GM23338 (cell line): ENCODE measurements at regions not wholly inside any gene's neighbourhood (a gene's known extent, or its start where the extent isn't known, plus 50 kb on each side); places are given as distances from the start of the nearest gene placed in this dataset.

ENCODE experiments used
- ATAC-seq: fragments of 200-7000 bp; cut with Tn5 transposase; 3 replicates; pipeline ENCODE4 v1.9.1; 2020
- DNase-seq: peaks from one replicate; pipeline ENCODE4 v3.0.0-alpha.2; 2015; ENCODE audit warnings: low spot score
- H2AFZ ChIP-seq: fragments of 200-600 bp; sonication (generic); 2 replicates; pipeline ENCODE4 v1.8.0; 2016; ENCODE audit warnings: antibody characterized with exemption, mild to moderate bottlenecking, moderate library complexity
- H3F3A ChIP-seq: fragments of 200-600 bp; sonication (generic); replicated peaks from 2 replicates; pipeline ENCODE4 v1.8.0; 2017; ENCODE audit warnings: antibody characterized with exemption, mixed run types, low read depth
- H3K27ac ChIP-seq: fragments of 200-600 bp; sonication (generic); 2 replicates; pipeline ENCODE4 v1.6.1; 2016; ENCODE audit warnings: low read depth
- H3K27me3 ChIP-seq: fragments of 200-600 bp; sonication (generic); 2 replicates; pipeline ENCODE4 v1.8.0; 2016; ENCODE audit warnings: mild to moderate bottlenecking, mixed run types, moderate library complexity; ENCODE audit not compliant: insufficient read depth
- H3K36me3 ChIP-seq: fragments of 200-600 bp; sonication (generic); 2 replicates; pipeline ENCODE4 v1.8.0; 2016; ENCODE audit warnings: mild to moderate bottlenecking; ENCODE audit not compliant: insufficient read depth
- H3K4me1 ChIP-seq: fragments of 200-600 bp; sonication (generic); 2 replicates; pipeline ENCODE4 v1.8.0; 2016; ENCODE audit warnings: mild to moderate bottlenecking, moderate library complexity; ENCODE audit not compliant: insufficient read depth
- H3K4me2 ChIP-seq: fragments of 200-600 bp; sonication (generic); 2 replicates; pipeline ENCODE4 v1.7.1; 2017; ENCODE audit warnings: mixed run types
- H3K4me3 ChIP-seq: fragments of 200-600 bp; sonication (generic); 2 replicates; pipeline ENCODE4 v1.6.1; 2016; ENCODE audit warnings: mixed run types
- H3K79me2 ChIP-seq: fragments of 200-600 bp; sonication (generic); replicated peaks from 2 replicates; pipeline ENCODE4 v1.8.0; 2017; ENCODE audit warnings: mild to moderate bottlenecking; ENCODE audit not compliant: insufficient read depth
- H3K9me2 ChIP-seq: fragments of 200-600 bp; sonication (generic); 2 replicates; pipeline ENCODE4 v1.8.0; 2017; ENCODE audit not compliant: insufficient read depth
- H4K20me1 ChIP-seq: fragments of 200-600 bp; sonication (generic); replicated peaks from 2 replicates; pipeline ENCODE4 v1.8.0; 2017; ENCODE audit warnings: mild to moderate bottlenecking; ENCODE audit not compliant: insufficient read depth
- H3K27ac Mint-ChIP-seq: 2 replicates; pipeline ENCODE4 v1.8.0; 2020; ENCODE audit warnings: inconsistent platforms, mild to moderate bottlenecking, moderate library complexity, mixed read lengths
- H3K27me3 Mint-ChIP-seq: 3 replicates; pipeline ENCODE4 v1.8.0; 2022; ENCODE audit warnings: low read depth, mild to moderate bottlenecking, moderate library complexity, mixed read lengths, inconsistent platforms; ENCODE audit not compliant: insufficient read depth, poor library complexity
- H3K36me3 Mint-ChIP-seq: 3 replicates; pipeline ENCODE4 v1.8.0; 2021; ENCODE audit warnings: low read depth, mild to moderate bottlenecking, inconsistent platforms, moderate library complexity, mixed read lengths
- H3K4me1 Mint-ChIP-seq: 3 replicates; pipeline ENCODE4 v1.8.0; 2020; ENCODE audit warnings: mild to moderate bottlenecking, inconsistent platforms, mixed read lengths
- H3K4me3 Mint-ChIP-seq: 3 replicates; pipeline ENCODE4 v1.8.0; 2021; ENCODE audit warnings: moderate library complexity, mild to moderate bottlenecking, inconsistent platforms, mixed read lengths
- H3K9me3 Mint-ChIP-seq: 3 replicates; pipeline ENCODE4 v1.8.0; 2020; ENCODE audit warnings: moderate library complexity, mild to moderate bottlenecking, inconsistent platforms, mixed read lengths
- CREB1 ChIP-seq: fragments of 250-450 bp; sonication (Bioruptor Pico); IDR thresholded peaks from 2 replicates; pipeline ENCODE4 v1.5.0; 2020; ENCODE audit warnings: low read depth, mild to moderate bottlenecking, moderate library complexity
- ETS1 ChIP-seq: IDR thresholded peaks from 2 replicates; pipeline ENCODE4 v1.6.1; 2016; ENCODE audit warnings: antibody characterized with exemption
- EZH2 ChIP-seq: fragments of 200-600 bp; sonication (generic); IDR thresholded peaks from one replicate; pipeline ENCODE4 v1.8.0; 2017; ENCODE audit warnings: antibody characterized with exemption, mild to moderate bottlenecking, low read depth; ENCODE audit not compliant: unreplicated experiment
- JUNB ChIP-seq: IDR thresholded peaks from one replicate; pipeline ENCODE4 v1.6.1; 2016; ENCODE audit warnings: antibody characterized with exemption; ENCODE audit not compliant: unreplicated experiment
- NANOG ChIP-seq: IDR thresholded peaks from 2 replicates; pipeline ENCODE4 v1.6.1; 2016; ENCODE audit warnings: antibody characterized with exemption, borderline replicate concordance
- POLR2AphosphoS5 ChIP-seq: IDR thresholded peaks from 2 replicates; pipeline ENCODE4 v1.6.1; 2016; ENCODE audit warnings: antibody characterized with exemption, low read depth
- REST ChIP-seq: IDR thresholded peaks from one replicate; pipeline ENCODE4 v1.6.1; 2018; ENCODE audit warnings: antibody characterized with exemption; ENCODE audit not compliant: unreplicated experiment
- STAT1 ChIP-seq: IDR thresholded peaks from one replicate; pipeline ENCODE4 v1.6.1; 2016; ENCODE audit warnings: antibody characterized with exemption; ENCODE audit not compliant: unreplicated experiment
- ZNF114 ChIP-seq: fragments of 250-450 bp; sonication (Bioruptor Pico); IDR thresholded peaks from 2 replicates; pipeline ENCODE4 v1.5.0; 2020; ENCODE audit warnings: mild to moderate bottlenecking, moderate library complexity
- ZNF462 ChIP-seq: fragments of 250-450 bp; sonication (Bioruptor Pico); IDR thresholded peaks from 2 replicates; pipeline ENCODE4 v1.5.0; 2020; ENCODE audit warnings: mild to moderate bottlenecking, moderate library complexity

GRCh38 chr12:91272461-91273063 is 89.9 kb upstream of the DCN start:
- H3K9me2 ChIP-seq, result no peaks in the 10 kb centered on the region
- no peaks in the 10 kb centered on the region for H3K79me2 ChIP-seq
- peaks cover 21% of the 10 kb centered on the region for H3K4me1 ChIP-seq
- H3K27me3 Mint-ChIP-seq, result no peaks in the 10 kb centered on the region
- H3K27ac Mint-ChIP-seq, result 0 out of 2 replicates have a peak overlapping the region, but pooled peaks have one; percentile 29
- H3K27ac ChIP-seq, result no peak overlapping the region
- H3K36me3 Mint-ChIP-seq, result no peaks in the 10 kb centered on the region
- peak overlapping the region; percentile 8; the same call in 1 of the 2 replicates for H3K4me2 ChIP-seq
- H3K4me1 Mint-ChIP-seq, result peaks cover 40% of the 10 kb centered on the region
- no peaks in the 10 kb centered on the region for H3K9me3 Mint-ChIP-seq
- peak; percentile 96 for ATAC-seq
- no peak overlapping the region for H2AFZ ChIP-seq
- H3F3A ChIP-seq, result no peaks in the 10 kb centered on the region
- H3K36me3 ChIP-seq, result no peaks in the 10 kb centered on the region
- TF ChIP-seq EZH2 (no peak), ZNF462 (peak; percentile 50; the same call in 1 of the 2 replicates)
- DNase-seq, result peak; percentile 81
- no peaks in the 10 kb centered on the region for H4K20me1 ChIP-seq
- H3K4me3 Mint-ChIP-seq, result no peak overlapping the region
- no peaks in the 10 kb centered on the region for H3K27me3 ChIP-seq
- H3K4me3 ChIP-seq, result no peak overlapping the region

- peaks cover 21% of the 10 kb centered on the region for H3K4me1 ChIP-seq
- H3K9me2 ChIP-seq, result no peaks in the 10 kb centered on the region
- no peak overlapping the region for H3K4me3 ChIP-seq
- ATAC-seq (no peak), DNase-seq (no peak)
- H3F3A ChIP-seq, result no peaks in the 10 kb centered on the region
- H3K27me3 Mint-ChIP-seq, result no peaks in the 10 kb centered on the region
- H3K27me3 ChIP-seq, result no peaks in the 10 kb centered on the region
- no peak overlapping the region for H3K27ac ChIP-seq
- no peaks in the 10 kb centered on the region for H3K9me3 Mint-ChIP-seq
- no peaks in the 10 kb centered on the region for H3K36me3 Mint-ChIP-seq
- no peak overlapping the region for H3K4me2 ChIP-seq
- no peak overlapping the region for H3K27ac Mint-ChIP-seq
- H3K36me3 ChIP-seq, result no peaks in the 10 kb centered on the region
- H2AFZ ChIP-seq, result no peak overlapping the region
- no peak overlapping the region for H3K4me3 Mint-ChIP-seq
- H3K79me2 ChIP-seq, result no peaks in the 10 kb centered on the region
- H3K4me1 Mint-ChIP-seq, result peaks cover 36% of the 10 kb centered on the region
- H4K20me1 ChIP-seq, result no peaks in the 10 kb centered on the region
- TF ChIP-seq ZNF114 (no peak), STAT1 (no peak), POLR2AphosphoS5 (no peak), JUNB (no peak), ETS1 (no peak), REST (no peak), CREB1 (CRISPR knock-in tag) (no peak), NANOG (no peak)
Measured at GRCh38 chr12:91271185-91271584, 88.6 kb upstream of the DCN start.
